Colonic mucosa (tissue), 4 donors: ENCODE measurements at regions not wholly inside any gene's neighbourhood (a gene's known extent, or its start where the extent isn't known, plus 50 kb on each side); places are given as distances from the start of the nearest gene placed in this dataset.

Source experiments
- DNase-seq: peaks from one replicate; pipeline ENCODE4 v3.0.0-alpha.2; 2020
- H3K27ac ChIP-seq: fragments of 200-600 bp; one replicate; pipeline ENCODE4 v1.8.0; 2021
- H3K27me3 ChIP-seq: fragments of 200-600 bp; one replicate; pipeline ENCODE4 v1.8.0; 2021
- H3K36me3 ChIP-seq: fragments of 200-600 bp; one replicate; pipeline ENCODE4 v1.8.0; 2021
- H3K4me1 ChIP-seq: fragments of 200-600 bp; one replicate; pipeline ENCODE4 v1.8.0; 2021; ENCODE audit warnings: mild to moderate bottlenecking
- H3K4me3 ChIP-seq: fragments of 200-600 bp; one replicate; pipeline ENCODE4 v1.8.0; 2021
- H3K9ac ChIP-seq, 2 donors: one replicate each; pipeline ENCODE4 v1.7.0; 2013; ENCODE audit warnings: control low read depth in 2 of 2, low read depth in 2 of 2, low read length in 2 of 2
- H3K9me3 ChIP-seq: fragments of 200-600 bp; one replicate; pipeline ENCODE4 v1.8.0; 2021
- CTCF ChIP-seq: fragments of 200-600 bp; IDR thresholded peaks from one replicate; pipeline ENCODE4 v1.8.0; 2022; ENCODE audit warnings: antibody characterized with exemption, mild to moderate bottlenecking
- intact Hi-C: fragments of 100-400 bp; cut with DNase I; formaldehyde crosslinking; loops from one replicate; pipeline ENCODE4 v1.14.1; 2022
- donor health status: healthy.
- donor health status: DM: no; HTN: no; CAD: no.
- donor health status: DM: no; HTN: no; CAD: no.

- no peaks in the 10 kb centered on the region for H3K4me1 ChIP-seq
- no peaks in the 10 kb centered on the region for H3K36me3 ChIP-seq
- H3K9ac ChIP-seq: no peak overlapping the region
- no peak overlapping the region for H3K27ac ChIP-seq
- no peaks in the 10 kb centered on the region for H3K9me3 ChIP-seq
- no peaks in the 10 kb centered on the region for H3K27me3 ChIP-seq
- H3K4me3 ChIP-seq: no peak overlapping the region
- TF ChIP-seq CTCF: no peak
- no peak for DNase-seq
- intact Hi-C loops: no loop called here
Measured at GRCh38 chr12:58593557-58594304, 326.6 kb downstream of the LRIG3 start.

DNA sequence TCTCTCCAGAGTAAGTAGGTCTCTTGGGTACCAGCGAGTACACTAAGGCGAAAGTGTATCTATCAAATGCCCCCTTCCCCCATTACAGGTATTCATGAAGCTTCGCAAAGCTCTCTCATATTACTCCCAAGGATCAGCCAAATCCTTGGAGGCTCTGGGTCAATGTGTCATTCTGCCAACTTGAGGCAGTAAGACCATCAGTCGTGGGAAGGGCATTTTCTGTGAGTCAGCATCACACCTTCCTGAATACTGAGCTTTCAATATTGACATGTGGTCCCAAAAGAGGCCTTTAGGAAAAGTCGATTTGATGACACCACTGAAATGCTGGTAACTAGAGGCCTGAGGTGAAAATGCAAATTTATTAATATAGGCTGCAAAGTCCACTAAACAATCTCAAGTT lies 323.9 kb downstream of the LRIG3 start:
- intact Hi-C loops: no loop called here
- no peak for TF ChIP-seq CTCF
- no peaks in the 10 kb centered on the region for H3K36me3 ChIP-seq
- H3K27ac ChIP-seq: no peak overlapping the region
- no peaks in the 10 kb centered on the region for H3K4me1 ChIP-seq
- no peak for DNase-seq
- H3K27me3 ChIP-seq: no peaks in the 10 kb centered on the region
- H3K4me3 ChIP-seq: no peak overlapping the region
- no peaks in the 10 kb centered on the region for H3K9me3 ChIP-seq
- H3K9ac ChIP-seq: no peak overlapping the region

DNA sequence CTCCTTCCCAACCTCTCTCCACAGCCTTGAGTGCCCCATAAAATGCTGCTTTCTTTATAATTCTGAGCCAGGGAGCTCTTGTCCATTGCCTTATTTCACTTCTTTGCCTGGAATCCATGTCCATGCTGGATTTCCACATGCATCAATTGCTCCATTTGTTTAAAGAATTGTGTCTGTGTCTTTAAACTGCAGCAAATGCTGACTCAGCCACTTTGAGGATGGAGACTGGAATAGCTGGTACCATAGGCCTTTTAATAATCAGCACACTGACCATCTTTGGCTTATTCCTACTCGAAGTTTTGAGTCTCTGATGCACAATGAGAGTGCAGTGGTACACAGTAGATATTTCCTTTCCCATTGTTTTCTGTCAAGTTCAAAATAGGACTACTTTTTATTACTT lies 318.8 kb downstream of the LRIG3 start:
- Histone ChIP-seq H3K27me3 (no peaks in the 10 kb centered on the region), H3K4me1 (no peaks in the 10 kb centered on the region), H3K9ac (no peak overlapping the region), H3K4me3 (no peak overlapping the region), H3K36me3 (no peaks in the 10 kb centered on the region), H3K27ac (no peak overlapping the region), H3K9me3 (no peaks in the 10 kb centered on the region)
- no peak for DNase-seq
- no peak for TF ChIP-seq CTCF
- intact Hi-C loops: no loop called here

DNA sequence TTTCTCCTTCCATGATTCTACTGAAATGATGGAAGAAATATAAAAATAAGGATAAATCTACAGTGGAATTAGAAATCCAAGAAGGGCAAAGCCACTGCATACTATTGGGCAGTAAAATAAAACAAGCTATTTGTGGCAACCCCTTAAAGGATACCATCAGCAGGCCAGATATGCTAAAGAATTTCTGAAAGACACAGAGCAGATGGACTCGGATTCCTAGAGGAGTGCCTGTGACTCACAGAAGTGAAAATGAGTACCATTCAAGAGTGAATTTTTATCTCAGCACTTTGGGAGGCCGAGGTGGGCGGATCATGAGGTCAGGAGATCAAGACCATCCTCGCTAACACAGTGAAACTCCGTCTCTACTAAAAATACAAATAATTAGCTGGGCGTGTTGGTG lies 318.1 kb downstream of the LRIG3 start:
- no peaks in the 10 kb centered on the region for H3K36me3 ChIP-seq
- no peaks in the 10 kb centered on the region for H3K27me3 ChIP-seq
- no peak for TF ChIP-seq CTCF
- H3K4me1 ChIP-seq: no peaks in the 10 kb centered on the region
- no peak for DNase-seq
- no peak overlapping the region for H3K9ac ChIP-seq
- no peak overlapping the region for H3K4me3 ChIP-seq
- no peaks in the 10 kb centered on the region for H3K9me3 ChIP-seq
- intact Hi-C loops: no loop called here
- no peak overlapping the region for H3K27ac ChIP-seq

DNA sequence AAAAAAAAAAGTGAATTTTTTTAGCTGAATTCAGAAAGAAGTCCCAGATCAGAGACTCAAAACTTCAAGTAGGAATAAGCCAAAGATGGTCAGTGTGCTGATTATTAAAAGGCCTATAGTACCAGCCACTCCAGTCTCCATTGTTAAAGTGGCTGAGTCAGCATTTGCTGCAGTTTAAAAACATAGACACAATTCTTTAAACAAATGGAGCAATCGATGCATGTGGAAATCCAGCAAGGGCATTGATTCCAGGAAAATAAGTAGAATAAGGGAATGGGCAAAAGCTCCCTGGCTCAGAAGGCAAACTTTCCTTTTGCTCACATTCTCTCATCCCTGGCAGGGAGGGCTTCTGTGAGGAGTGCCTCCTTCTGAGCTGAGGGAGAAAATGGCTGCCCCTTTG lies 317.6 kb downstream of the LRIG3 start:
- Histone ChIP-seq H3K27ac (no peak overlapping the region), H3K9me3 (no peaks in the 10 kb centered on the region), H3K27me3 (no peaks in the 10 kb centered on the region), H3K9ac (no peak overlapping the region), H3K4me3 (no peak overlapping the region), H3K4me1 (no peaks in the 10 kb centered on the region), H3K36me3 (no peaks in the 10 kb centered on the region)
- intact Hi-C loops: no loop called here
- TF ChIP-seq CTCF: no peak
- no peak for DNase-seq
